Progenitor cell of endocrine pancreas (in vitro differentiated cells): ENCODE measurements at regions not wholly inside any gene's neighbourhood (a gene's known extent, or its start where the extent isn't known, plus 50 kb on each side); places are given as distances from the start of the nearest gene placed in this dataset.

Experiments used
- DNase-seq: peaks from one replicate; pipeline ENCODE4 v3.0.0; 2021; ENCODE audit warnings: low spot score; ENCODE audit not compliant: unreplicated experiment
- H3K27ac Mint-ChIP-seq: 2 replicates; pipeline ENCODE4 v1.8.0; 2021; ENCODE audit warnings: mild to moderate bottlenecking, moderate library complexity, mixed read lengths
- H3K27me3 Mint-ChIP-seq: 2 replicates; pipeline ENCODE4 v1.8.0; 2021; ENCODE audit warnings: mixed read lengths
- H3K36me3 Mint-ChIP-seq: 2 replicates; pipeline ENCODE4 v1.8.0; 2022; ENCODE audit warnings: mixed read lengths; ENCODE audit not compliant: insufficient read depth
- H3K4me1 Mint-ChIP-seq: 2 replicates; pipeline ENCODE4 v1.8.0; 2021; ENCODE audit warnings: low read depth, mixed read lengths
- H3K4me3 Mint-ChIP-seq: 2 replicates; pipeline ENCODE4 v1.8.0; 2021; ENCODE audit warnings: low read depth, mild to moderate bottlenecking, moderate library complexity, mixed read lengths
- H3K9me3 Mint-ChIP-seq: 2 replicates; pipeline ENCODE4 v1.8.0; 2021; ENCODE audit warnings: low read depth, mixed read lengths
- CTCF ChIP-seq: fragments of 200-600 bp; sonication (generic); IDR thresholded peaks from one replicate; pipeline ENCODE4 v1.5.0; 2021; ENCODE audit warnings: antibody characterized with exemption, mild to moderate bottlenecking; ENCODE audit not compliant: unreplicated experiment

GRCh38 chr16:17755158-17755557 lies 284.4 kb upstream of the XYLT1 start:
- no peaks in the 10 kb centered on the region for H3K9me3 Mint-ChIP-seq
- no peak for TF ChIP-seq CTCF
- no peak overlapping the region for H3K27ac Mint-ChIP-seq
- no peak for DNase-seq
- no peaks in the 10 kb centered on the region for H3K36me3 Mint-ChIP-seq
- no peak overlapping the region for H3K4me3 Mint-ChIP-seq
- peaks cover 16% of the 10 kb centered on the region for H3K27me3 Mint-ChIP-seq
- no peaks in the 10 kb centered on the region for H3K4me1 Mint-ChIP-seq

GRCh38 chr16:17753434-17753833 lies 282.7 kb upstream of the XYLT1 start:
- no peak overlapping the region for H3K4me3 Mint-ChIP-seq
- no peak for TF ChIP-seq CTCF
- no peaks in the 10 kb centered on the region for H3K36me3 Mint-ChIP-seq
- H3K27ac Mint-ChIP-seq, result no peak overlapping the region
- no peaks in the 10 kb centered on the region for H3K4me1 Mint-ChIP-seq
- peaks cover 21% of the 10 kb centered on the region for H3K27me3 Mint-ChIP-seq
- H3K9me3 Mint-ChIP-seq, result peaks cover 5% of the 10 kb centered on the region
- no peak for DNase-seq

- Mint-ChIP-seq H3K4me3 (no peak overlapping the region), H3K9me3 (peaks cover 5% of the 10 kb centered on the region), H3K4me1 (peaks cover 1% of the 10 kb centered on the region), H3K36me3 (no peaks in the 10 kb centered on the region), H3K27ac (no peak overlapping the region), H3K27me3 (peaks cover 35% of the 10 kb centered on the region)
- TF ChIP-seq CTCF, result no peak
- no peak for DNase-seq
Observed at GRCh38 chr16:17749706-17750105, 278.9 kb upstream of the XYLT1 start.

- no peaks in the 10 kb centered on the region for H3K36me3 Mint-ChIP-seq
- TF ChIP-seq CTCF, result no peak
- H3K4me3 Mint-ChIP-seq, result no peak overlapping the region
- peaks cover 5% of the 10 kb centered on the region for H3K9me3 Mint-ChIP-seq
- no peak for DNase-seq
- H3K27me3 Mint-ChIP-seq, result peaks cover 27% of the 10 kb centered on the region
- H3K4me1 Mint-ChIP-seq, result peaks cover 1% of the 10 kb centered on the region
- no peak overlapping the region for H3K27ac Mint-ChIP-seq
Observed at GRCh38 chr16:17748044-17748719, 277.4 kb upstream of the XYLT1 start.

GRCh38 chr16:17747081-17747756 lies 276.5 kb upstream of the XYLT1 start:
- TF ChIP-seq CTCF, result no peak
- Mint-ChIP-seq H3K36me3 (no peaks in the 10 kb centered on the region), H3K27me3 (peaks cover 33% of the 10 kb centered on the region), H3K4me3 (no peak overlapping the region), H3K9me3 (peaks cover 5% of the 10 kb centered on the region), H3K27ac (no peak overlapping the region), H3K4me1 (peaks cover 1% of the 10 kb centered on the region)
- no peak for DNase-seq
